Kidney epithelial cell (primary cell): ENCODE measurements at regions not wholly inside any gene's neighbourhood (a gene's known extent, or its start where the extent isn't known, plus 50 kb on each side); places are given as distances from the start of the nearest gene placed in this dataset.

Experiments
- DNase-seq: peaks from one replicate; pipeline ENCODE4 v3.0.0-alpha.2; 2010; ENCODE audit warnings: low read depth
- H3K27me3 ChIP-seq: 2 replicates; pipeline ENCODE4 v1.6.0; 2011; ENCODE audit warnings: low read length; ENCODE audit not compliant: control insufficient read depth, insufficient read depth
- H3K36me3 ChIP-seq: 2 replicates; pipeline ENCODE4 v1.5.1; 2011; ENCODE audit warnings: low read length; ENCODE audit not compliant: control insufficient read depth, insufficient read depth
- H3K4me3 ChIP-seq: 2 replicates; pipeline ENCODE4 v1.5.1; 2011; ENCODE audit warnings: low read depth, mild to moderate bottlenecking, control low read depth, low read length
- CTCF ChIP-seq: IDR thresholded peaks from 2 replicates; pipeline ENCODE4 v1.5.1; 2011; ENCODE audit warnings: mild to moderate bottlenecking, moderate library complexity, low read length, control low read depth, inconsistent platforms; ENCODE audit not compliant: insufficient read depth, poor library complexity, severe bottlenecking

- Histone ChIP-seq H3K4me3 (no peak overlapping the region), H3K27me3 (no peaks in the 10 kb centered on the region), H3K36me3 (no peaks in the 10 kb centered on the region)
- no peak for TF ChIP-seq CTCF
- DNase-seq, result no peak
Observed at GRCh38 chrX:36683507-36683906, 324.7 kb upstream of the FAM47C start.

- H3K36me3 ChIP-seq, result no peaks in the 10 kb centered on the region
- H3K4me3 ChIP-seq, result no peak overlapping the region
- H3K27me3 ChIP-seq, result no peaks in the 10 kb centered on the region
- no peak for DNase-seq
- no peak for TF ChIP-seq CTCF
Observed at GRCh38 chrX:36684053-36684452, 324.1 kb upstream of the FAM47C start.

- no peaks in the 10 kb centered on the region for H3K27me3 ChIP-seq
- no peak overlapping the region for H3K4me3 ChIP-seq
- DNase-seq, result no peak
- no peaks in the 10 kb centered on the region for H3K36me3 ChIP-seq
- no peak for TF ChIP-seq CTCF
Observed at GRCh38 chrX:36721990-36722389, 286.2 kb upstream of the FAM47C start.

- no peak overlapping the region for H3K4me3 ChIP-seq
- no peak for TF ChIP-seq CTCF
- DNase-seq, result no peak
- H3K27me3 ChIP-seq, result no peaks in the 10 kb centered on the region
- H3K36me3 ChIP-seq, result no peaks in the 10 kb centered on the region
Observed at GRCh38 chrX:36753602-36754001, 254.6 kb upstream of the FAM47C start.

GRCh38 chrX:36787752-36788151 lies 220.4 kb upstream of the FAM47C start:
- no peaks in the 10 kb centered on the region for H3K27me3 ChIP-seq
- no peak for DNase-seq
- H3K36me3 ChIP-seq, result no peaks in the 10 kb centered on the region
- no peak overlapping the region for H3K4me3 ChIP-seq
- no peak for TF ChIP-seq CTCF

GRCh38 chrX:36803151-36803550 lies 205.0 kb upstream of the FAM47C start:
- DNase-seq, result no peak
- Histone ChIP-seq H3K27me3 (no peaks in the 10 kb centered on the region), H3K36me3 (no peaks in the 10 kb centered on the region), H3K4me3 (no peak overlapping the region)
- no peak for TF ChIP-seq CTCF
